Lung microvascular endothelial cell (primary cell): ENCODE measurements at regions not wholly inside any gene's neighbourhood (a gene's known extent, or its start where the extent isn't known, plus 50 kb on each side); places are given as distances from the start of the nearest gene placed in this dataset.
A peak's percentile ranks its signal among the peaks of the same experiment; 100 is the strongest.

Experiments
- DNase-seq, 2 donors: peaks; one replicate each; pipeline versions ENCODE4 v3.0.0 to v3.0.0-alpha.2; 2010; ENCODE audit warnings: low read depth in 2 of 2

DNA sequence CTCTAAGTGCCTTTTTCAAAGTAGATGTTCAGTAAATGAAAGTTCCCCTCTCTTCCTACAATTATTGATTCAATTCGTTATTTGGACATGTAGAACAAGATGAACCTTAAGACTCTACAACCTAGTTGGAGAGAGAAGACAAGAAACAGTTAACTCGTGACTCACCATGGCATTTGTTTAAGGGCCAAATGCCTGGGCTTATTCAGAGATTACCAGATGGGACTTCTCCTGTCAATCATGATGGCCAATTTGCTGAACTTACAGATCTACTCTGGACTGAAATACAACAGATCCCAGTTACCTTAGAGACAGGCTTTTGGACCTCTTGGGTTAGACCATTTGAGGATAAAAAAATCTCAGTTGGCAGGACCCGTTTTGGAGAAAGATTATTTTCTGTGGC, 93.5 kb downstream of the C1orf94 start:
- DNase-seq = no peak

- DNase-seq = no peak
These were observed 95.4 kb downstream of the C1orf94 start for GRCh38 chr1:34272152-34272551.

DNA sequence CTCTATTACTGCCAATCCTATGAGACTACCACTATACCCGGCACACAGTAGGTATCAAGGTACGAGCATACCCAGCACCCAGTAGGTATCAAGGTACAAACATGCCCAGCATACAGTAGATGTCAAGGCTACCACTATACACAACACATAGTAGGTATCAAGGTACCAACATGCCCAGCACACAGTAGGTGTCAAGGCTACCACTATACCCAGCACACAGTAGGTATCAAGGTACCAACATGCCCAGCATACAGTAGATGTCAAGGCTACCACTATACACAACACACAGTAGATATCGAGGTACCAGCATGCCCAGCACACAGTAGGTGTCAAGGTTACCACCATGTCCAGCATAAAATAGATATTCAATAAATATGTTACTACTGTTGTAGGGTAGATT, 98.4 kb downstream of the C1orf94 start:
- no peak for DNase-seq

- no peak for DNase-seq
These were observed 99.9 kb downstream of the C1orf94 start for GRCh38 chr1:34276606-34277005.

DNA sequence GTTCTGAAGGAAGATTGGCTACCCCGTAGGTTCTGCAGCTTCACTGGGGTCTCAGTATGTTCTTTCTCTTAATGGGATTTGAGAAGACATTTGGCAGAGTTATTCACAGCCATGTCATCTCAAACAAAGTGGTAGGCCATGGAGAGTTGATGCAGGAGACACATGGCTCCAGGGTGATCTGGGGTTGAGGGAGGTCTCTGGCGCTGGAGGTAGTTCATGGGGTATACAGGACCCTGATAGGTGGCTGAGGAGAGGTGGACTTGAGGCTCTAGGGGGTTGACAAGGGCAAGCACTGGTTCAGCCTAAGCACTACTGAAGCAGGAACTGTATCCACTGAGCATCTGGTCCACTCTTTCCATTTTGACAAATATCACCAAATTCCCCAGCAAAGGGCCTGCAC, 100.4 kb downstream of the C1orf94 start:
- no peak for DNase-seq

DNA sequence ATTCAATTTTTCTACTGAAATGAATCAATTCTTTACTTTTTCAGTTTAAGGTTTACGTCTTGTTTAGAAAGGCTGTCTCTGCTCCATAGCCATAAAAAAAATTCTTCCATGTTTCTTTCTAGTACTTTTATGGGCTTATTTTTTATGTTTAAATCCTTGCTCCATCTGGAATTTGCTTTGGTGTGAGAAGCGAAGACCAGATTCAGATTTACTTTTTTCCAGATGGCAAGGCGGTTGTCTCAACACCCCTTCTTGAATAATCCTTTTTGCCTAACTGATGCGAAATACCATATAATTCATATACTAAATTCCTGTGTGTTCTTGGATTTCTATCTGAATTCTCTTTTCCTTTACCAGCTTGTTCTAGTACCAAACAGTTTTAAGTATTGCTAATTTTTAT, 101.5 kb downstream of the C1orf94 start:
- DNase-seq = no peak

DNA sequence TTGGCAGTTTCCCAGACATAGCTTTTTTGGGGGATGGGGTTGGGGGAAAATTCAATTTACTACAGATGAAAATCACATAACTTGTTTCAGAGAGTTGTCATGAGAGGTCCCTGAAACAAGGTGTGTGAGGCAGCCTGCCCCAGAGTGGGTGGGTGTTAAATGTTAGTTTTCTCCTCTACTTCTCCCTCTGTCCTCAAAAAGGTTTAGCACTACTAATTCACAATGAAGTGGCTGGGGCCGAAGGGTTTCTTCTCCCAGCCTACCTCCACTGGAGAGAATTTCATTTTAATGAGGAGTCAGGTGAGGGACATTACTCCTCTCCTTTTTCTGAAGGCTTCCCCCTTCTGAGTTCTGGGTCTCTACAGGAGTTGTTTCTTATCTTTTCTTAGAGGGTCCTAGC, 103.3 kb downstream of the C1orf94 start:
- DNase-seq = no peak

DNA sequence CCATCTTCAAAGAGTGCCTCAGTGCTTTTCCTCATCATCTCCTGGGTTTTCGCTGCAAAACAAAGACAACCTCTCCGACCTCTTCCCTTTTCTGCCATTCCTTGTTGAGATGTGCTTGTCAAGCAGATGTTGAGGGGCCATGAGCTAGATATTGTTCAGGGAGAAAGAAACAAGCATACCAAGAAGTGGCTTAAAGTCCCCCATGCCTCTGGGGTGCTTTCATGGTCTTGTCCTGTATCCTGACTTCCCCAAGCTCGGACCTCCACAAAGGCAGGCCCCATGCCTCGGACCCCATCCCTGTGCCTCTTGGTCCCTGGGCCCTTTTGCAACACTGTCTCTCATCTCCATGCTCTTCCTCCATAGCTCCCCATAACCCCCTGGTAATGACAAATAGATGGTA, 103.8 kb downstream of the C1orf94 start:
- DNase-seq = no peak

- DNase-seq = no peak
These were observed 106.4 kb downstream of the C1orf94 start for GRCh38 chr1:34283142-34283541.

DNA sequence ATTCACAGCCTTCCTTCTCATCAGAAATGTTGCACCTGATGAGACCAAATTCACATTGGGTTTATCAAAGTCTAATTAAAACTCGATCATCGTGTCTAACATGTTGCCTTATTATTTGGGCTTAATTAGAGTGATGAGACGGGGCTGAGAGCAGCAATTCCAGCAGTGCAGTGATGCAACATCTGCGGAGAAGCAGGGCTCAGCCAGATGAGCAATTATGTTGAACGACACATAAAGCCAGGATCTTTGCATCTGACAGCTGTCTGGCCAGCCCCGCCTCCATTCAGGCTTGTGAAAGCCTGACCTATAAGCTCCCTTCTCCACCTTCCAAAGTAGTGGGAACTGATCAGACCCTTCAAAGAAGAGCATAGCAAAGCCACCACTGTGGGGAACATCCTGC, 109.8 kb downstream of the C1orf94 start:
- DNase-seq = no peak

GRCh38 chr1:34290831-34291230, 114.1 kb downstream of the C1orf94 start:
- DNase-seq = no peak

GRCh38 chr1:34292472-34292871, 115.8 kb downstream of the C1orf94 start:
- no peak for DNase-seq

GRCh38 chr1:34296059-34296458, 119.4 kb downstream of the C1orf94 start:
- no peak for DNase-seq

DNA sequence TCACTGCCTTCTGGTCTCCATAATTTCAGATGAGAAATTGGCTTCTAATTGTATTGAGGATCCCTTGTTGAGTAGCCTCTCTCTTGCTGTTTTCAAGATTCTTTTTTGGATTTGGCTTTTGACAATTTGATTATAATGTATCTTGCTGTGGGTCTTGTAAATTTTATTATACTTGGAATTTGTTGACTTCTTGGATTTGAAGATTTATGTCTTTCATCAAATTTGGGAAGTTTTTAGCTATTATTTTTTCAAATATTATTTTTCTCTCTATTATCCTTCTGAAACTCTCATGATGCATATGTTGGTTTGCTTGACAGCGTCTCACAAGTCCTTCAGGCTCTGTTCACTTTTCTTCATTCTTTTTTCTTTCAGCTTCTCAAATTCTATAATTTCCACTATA, 126.1 kb downstream of the C1orf94 start:
- DNase-seq = no peak

- no peak for DNase-seq
These were observed 126.5 kb downstream of the C1orf94 start for GRCh38 chr1:34303218-34303617.

DNA sequence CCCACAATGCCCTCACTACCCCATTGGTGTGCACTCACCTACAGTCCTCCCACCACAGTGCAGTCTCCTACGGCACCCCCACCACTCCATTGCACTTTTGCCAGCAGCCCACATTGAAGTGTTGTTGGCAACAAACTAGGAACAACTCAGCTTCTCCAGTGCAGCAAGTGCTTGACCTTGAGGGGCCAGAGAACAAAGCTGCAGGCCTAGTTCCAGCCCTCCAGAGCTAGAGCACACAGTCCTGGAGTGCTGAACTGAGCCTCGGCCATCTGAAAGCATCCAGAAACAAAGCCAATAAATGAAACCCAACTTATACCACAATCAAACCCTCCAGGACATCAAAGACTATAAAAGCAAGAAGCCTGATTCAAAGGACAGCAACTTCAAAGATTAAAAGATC, 129.9 kb downstream of the C1orf94 start:
- no peak for DNase-seq

- DNase-seq = no peak
These were observed 135.7 kb downstream of the C1orf94 start for GRCh38 chr1:34312359-34312758.

DNA sequence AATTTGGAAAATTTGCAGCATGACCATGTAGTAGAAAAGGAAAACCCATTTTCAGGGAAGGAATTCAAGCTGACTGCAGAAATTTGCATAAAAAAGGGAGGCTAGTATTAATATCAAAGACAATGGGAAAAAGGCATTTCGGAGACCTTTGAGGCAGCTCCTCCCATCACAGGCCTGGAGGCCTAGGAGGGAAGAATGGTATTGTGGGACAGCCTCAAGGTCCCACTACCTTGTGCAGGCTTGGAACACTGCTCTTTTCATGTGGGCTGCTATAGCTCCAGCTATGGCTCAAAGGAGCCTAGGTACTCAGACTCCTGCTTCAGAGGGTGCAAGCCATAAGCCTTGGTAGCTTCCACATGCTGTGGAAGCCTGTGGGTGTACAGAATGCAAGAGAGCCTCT, 139.3 kb downstream of the C1orf94 start:
- no peak for DNase-seq

DNA sequence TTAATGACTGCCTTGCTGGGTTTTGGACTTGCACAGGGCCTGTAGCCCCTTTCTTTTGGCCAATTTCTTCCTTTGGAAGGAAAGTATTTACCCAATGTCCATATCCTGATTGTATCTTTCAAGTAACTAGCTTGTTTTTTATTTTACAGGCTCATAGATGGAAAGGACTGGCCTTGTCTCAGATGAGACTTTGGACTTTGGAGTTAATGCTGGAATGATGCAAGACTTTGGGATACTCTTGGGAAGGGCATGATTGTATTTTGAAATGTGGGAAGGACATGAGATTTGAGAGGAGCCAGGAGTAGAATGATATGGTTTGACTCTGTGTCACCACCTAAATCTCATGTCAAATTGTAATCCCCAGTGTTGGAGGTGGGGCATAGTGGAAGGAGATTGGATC, 140.1 kb downstream of the C1orf94 start:
- DNase-seq = no peak

GRCh38 chr1:34319218-34319617, 142.5 kb downstream of the C1orf94 start:
- no peak for DNase-seq

DNA sequence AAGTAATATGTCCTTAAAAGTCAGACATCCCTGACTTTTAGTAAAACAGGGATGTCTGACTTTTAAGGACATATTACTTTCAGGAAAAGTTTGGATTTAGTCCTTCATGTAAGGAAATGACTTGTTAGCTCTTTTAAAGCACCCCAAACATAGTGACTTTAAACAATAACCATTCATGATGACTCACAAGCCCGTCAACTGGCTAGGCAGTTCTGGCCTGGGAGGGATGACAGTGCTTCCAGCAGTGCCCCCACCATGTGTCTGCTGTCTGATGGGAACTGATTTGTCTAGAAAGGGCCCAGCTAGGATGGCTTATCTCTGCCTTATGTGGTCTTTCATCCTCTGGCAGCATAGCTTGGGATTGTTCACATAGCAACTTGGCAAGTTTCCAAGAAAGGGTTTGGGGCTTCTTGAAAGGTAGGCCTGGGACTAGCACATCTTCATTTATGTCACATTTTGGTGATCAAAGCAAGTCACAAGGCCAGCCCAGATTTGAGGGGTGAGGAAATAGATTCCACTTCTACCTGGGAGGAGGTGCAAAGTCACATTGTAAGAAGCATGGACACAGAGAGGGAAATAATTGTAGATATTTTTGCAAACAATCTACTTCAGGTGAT, 143.5 kb downstream of the C1orf94 start:
- DNase-seq = peak in 1 of 2 donors; percentile 4

GRCh38 chr1:34322969-34323368, 146.3 kb downstream of the C1orf94 start:
- no peak for DNase-seq

DNA sequence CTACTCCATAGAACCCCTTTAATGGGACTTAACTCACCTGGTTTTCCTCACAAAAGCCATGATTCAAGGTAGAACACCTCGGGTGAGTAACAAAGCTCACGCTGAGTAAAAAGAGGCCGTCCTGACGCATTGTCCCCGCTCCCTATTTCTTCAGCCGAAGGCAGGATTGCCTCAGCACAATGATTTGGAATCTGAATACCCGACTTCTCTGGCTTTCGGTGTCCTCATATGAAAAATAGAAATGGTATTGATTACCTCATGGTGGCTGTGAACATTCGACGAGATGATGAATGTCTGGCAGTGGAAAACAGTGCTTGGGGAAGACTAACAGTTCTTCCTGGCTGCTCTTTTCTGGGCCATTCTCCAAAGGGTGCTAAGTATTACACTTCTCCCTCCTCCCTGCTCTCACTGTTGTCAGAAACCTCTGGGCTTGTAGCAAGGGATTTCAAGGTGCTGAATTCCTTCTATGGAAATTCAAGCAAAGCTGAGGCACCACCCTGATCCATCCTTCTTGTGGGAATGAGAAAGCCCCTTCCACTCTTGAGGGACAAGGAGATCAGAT, 148.3 kb downstream of the C1orf94 start:
- no peak for DNase-seq

- DNase-seq = no peak
These were observed 151.6 kb downstream of the C1orf94 start for GRCh38 chr1:34328281-34328799.
